Loucy (cell line): ENCODE measurements at regions not wholly inside any gene's neighbourhood (a gene's known extent, or its start where the extent isn't known, plus 50 kb on each side); places are given as distances from the start of the nearest gene placed in this dataset.

Experiments used
- H2AFZ ChIP-seq: fragments of 200-600 bp; sonication (generic); 2 replicates; pipeline ENCODE4 v1.6.0; 2016; ENCODE audit warnings: antibody characterized with exemption, mild to moderate bottlenecking, low read length, moderate library complexity
- H3F3A ChIP-seq: fragments of 200-600 bp; 2 replicates; pipeline ENCODE4 v1.6.0; 2016; ENCODE audit warnings: antibody characterized with exemption, low read depth, mild to moderate bottlenecking
- H3K27me3 ChIP-seq: fragments of 200-600 bp; sonication (generic); 2 replicates; pipeline ENCODE4 v1.6.1; 2014; ENCODE audit warnings: low read length, mild to moderate bottlenecking; ENCODE audit not compliant: insufficient read depth, poor library complexity, severe bottlenecking
- H3K36me3 ChIP-seq: fragments of 200-600 bp; sonication (generic); 2 replicates; pipeline ENCODE4 v1.6.1; 2016; ENCODE audit warnings: low read length; ENCODE audit not compliant: insufficient read depth
- H3K4me1 ChIP-seq: fragments of 200-600 bp; sonication (generic); 2 replicates; pipeline ENCODE4 v1.5.1; 2014; ENCODE audit warnings: low read length, mild to moderate bottlenecking; ENCODE audit not compliant: insufficient read depth, poor library complexity, severe bottlenecking
- H3K4me2 ChIP-seq: fragments of 200-600 bp; sonication (generic); 2 replicates; pipeline ENCODE4 v1.6.0; 2014; ENCODE audit warnings: antibody characterized with exemption, low read length, low read depth, mild to moderate bottlenecking; ENCODE audit not compliant: poor library complexity, severe bottlenecking
- H3K4me3 ChIP-seq: fragments of 200-600 bp; sonication (generic); 2 replicates; pipeline ENCODE4 v1.5.1; 2014; ENCODE audit warnings: low read length, mild to moderate bottlenecking, mixed read lengths; ENCODE audit not compliant: poor library complexity, severe bottlenecking
- H3K79me2 ChIP-seq: fragments of 200-600 bp; sonication (generic); 2 replicates; pipeline ENCODE4 v1.6.1; 2014; ENCODE audit warnings: low read length; ENCODE audit not compliant: insufficient read depth
- H3K9ac ChIP-seq: fragments of 200-600 bp; sonication (generic); 2 replicates; pipeline ENCODE4 v1.6.0; 2014; ENCODE audit warnings: mild to moderate bottlenecking, low read depth, low read length, moderate library complexity; ENCODE audit not compliant: poor library complexity, severe bottlenecking
- H3K9me2 ChIP-seq: fragments of 200-600 bp; sonication (generic); replicated peaks from 2 replicates; pipeline ENCODE4 v1.6.1; 2016; ENCODE audit warnings: low read depth, low read length, mixed read lengths
- H3K9me3 ChIP-seq: fragments of 200-600 bp; sonication (generic); 2 replicates; pipeline ENCODE4 v1.6.1; 2014; ENCODE audit warnings: mild to moderate bottlenecking, antibody characterized with exemption, low read length, low read depth; ENCODE audit not compliant: insufficient read depth
- H4K20me1 ChIP-seq: fragments of 200-600 bp; sonication (generic); 2 replicates; pipeline ENCODE4 v1.6.0; 2014; ENCODE audit warnings: antibody characterized with exemption, low read length, mild to moderate bottlenecking; ENCODE audit not compliant: insufficient read depth, poor library complexity, severe bottlenecking
- EZH2phosphoT487 ChIP-seq: fragments of 200-600 bp; IDR thresholded peaks from 2 replicates; pipeline ENCODE4 v1.6.1; 2018; ENCODE audit warnings: antibody characterized with exemption, mild to moderate bottlenecking, moderate library complexity, borderline replicate concordance
- TF ChIP-seq, protein P1 (sequence below): fragments of 200-600 bp; sonication (generic); conservative IDR thresholded peaks from 2 replicates; pipeline ENCODE4 v1.5.1; 2014; ENCODE audit warnings: mild to moderate bottlenecking, antibody characterized with exemption, low read length

GRCh38 chr14:70265422-70265821, 76.7 kb upstream of the SLC8A3 start:
- no peaks in the 10 kb centered on the region for H3K79me2 ChIP-seq
- no peaks in the 10 kb centered on the region for H3K36me3 ChIP-seq
- H3K9ac ChIP-seq = no peak overlapping the region
- H4K20me1 ChIP-seq = no peaks in the 10 kb centered on the region
- no peaks in the 10 kb centered on the region for H3K27me3 ChIP-seq
- TF ChIP-seq EZH2phosphoT487 = no peak
- TF ChIP-seq, protein P1, sequence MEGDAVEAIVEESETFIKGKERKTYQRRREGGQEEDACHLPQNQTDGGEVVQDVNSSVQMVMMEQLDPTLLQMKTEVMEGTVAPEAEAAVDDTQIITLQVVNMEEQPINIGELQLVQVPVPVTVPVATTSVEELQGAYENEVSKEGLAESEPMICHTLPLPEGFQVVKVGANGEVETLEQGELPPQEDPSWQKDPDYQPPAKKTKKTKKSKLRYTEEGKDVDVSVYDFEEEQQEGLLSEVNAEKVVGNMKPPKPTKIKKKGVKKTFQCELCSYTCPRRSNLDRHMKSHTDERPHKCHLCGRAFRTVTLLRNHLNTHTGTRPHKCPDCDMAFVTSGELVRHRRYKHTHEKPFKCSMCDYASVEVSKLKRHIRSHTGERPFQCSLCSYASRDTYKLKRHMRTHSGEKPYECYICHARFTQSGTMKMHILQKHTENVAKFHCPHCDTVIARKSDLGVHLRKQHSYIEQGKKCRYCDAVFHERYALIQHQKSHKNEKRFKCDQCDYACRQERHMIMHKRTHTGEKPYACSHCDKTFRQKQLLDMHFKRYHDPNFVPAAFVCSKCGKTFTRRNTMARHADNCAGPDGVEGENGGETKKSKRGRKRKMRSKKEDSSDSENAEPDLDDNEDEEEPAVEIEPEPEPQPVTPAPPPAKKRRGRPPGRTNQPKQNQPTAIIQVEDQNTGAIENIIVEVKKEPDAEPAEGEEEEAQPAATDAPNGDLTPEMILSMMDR = no peak
- no peak overlapping the region for H3K4me3 ChIP-seq
- no peaks in the 10 kb centered on the region for H3K4me1 ChIP-seq
- no peaks in the 10 kb centered on the region for H3K9me2 ChIP-seq
- H3F3A ChIP-seq = no peaks in the 10 kb centered on the region
- no peaks in the 10 kb centered on the region for H3K9me3 ChIP-seq
- no peak overlapping the region for H3K4me2 ChIP-seq
- no peak overlapping the region for H2AFZ ChIP-seq

DNA sequence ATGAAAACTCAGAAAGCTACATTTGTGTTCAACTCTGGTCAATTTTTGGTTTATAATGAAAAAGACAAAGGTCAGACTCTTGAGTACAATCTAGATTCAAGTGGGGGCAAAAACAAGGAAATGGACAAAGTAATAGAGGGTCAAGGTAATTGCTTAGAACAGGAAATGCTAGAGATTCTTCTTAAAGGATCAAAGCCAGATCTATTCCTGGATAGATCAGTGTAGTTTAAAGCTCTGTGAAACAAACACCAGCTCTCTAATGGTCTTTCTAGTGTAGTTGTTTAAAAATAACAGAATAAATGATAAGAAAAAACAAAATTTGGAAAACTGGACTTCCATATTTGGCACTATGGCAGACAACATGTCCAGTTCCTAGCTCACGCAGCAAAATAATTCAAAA, 70.7 kb upstream of the SLC8A3 start:
- H3K9ac ChIP-seq = no peak overlapping the region
- no peak overlapping the region for H3K4me2 ChIP-seq
- H3K4me3 ChIP-seq = no peak overlapping the region
- H3K9me2 ChIP-seq = no peaks in the 10 kb centered on the region
- H4K20me1 ChIP-seq = no peaks in the 10 kb centered on the region
- no peak overlapping the region for H2AFZ ChIP-seq
- H3K27me3 ChIP-seq = no peaks in the 10 kb centered on the region
- no peaks in the 10 kb centered on the region for H3F3A ChIP-seq
- no peaks in the 10 kb centered on the region for H3K79me2 ChIP-seq
- no peaks in the 10 kb centered on the region for H3K9me3 ChIP-seq
- H3K4me1 ChIP-seq = no peaks in the 10 kb centered on the region
- TF ChIP-seq EZH2phosphoT487 = no peak
- TF ChIP-seq, protein P1 = no peak
- H3K36me3 ChIP-seq = no peaks in the 10 kb centered on the region

GRCh38 chr14:70257526-70257925, 68.8 kb upstream of the SLC8A3 start:
- Histone ChIP-seq H3K9me3 (no peaks in the 10 kb centered on the region), H3K9ac (no peak overlapping the region), H3K27me3 (no peaks in the 10 kb centered on the region), H2AFZ (no peak overlapping the region), H3K9me2 (no peaks in the 10 kb centered on the region), H3K4me3 (no peak overlapping the region), H4K20me1 (no peaks in the 10 kb centered on the region), H3F3A (no peaks in the 10 kb centered on the region), H3K79me2 (no peaks in the 10 kb centered on the region), H3K4me1 (no peaks in the 10 kb centered on the region), H3K4me2 (no peak overlapping the region), H3K36me3 (no peaks in the 10 kb centered on the region)
- TF ChIP-seq, protein P1 = peak; percentile 85
- no peak for TF ChIP-seq EZH2phosphoT487
